ENCODE measurements at regions not wholly inside any gene's neighbourhood (a gene's known extent, or its start where the extent isn't known, plus 50 kb on each side); places are given as distances from the start of the nearest gene placed in this dataset.

DNA sequence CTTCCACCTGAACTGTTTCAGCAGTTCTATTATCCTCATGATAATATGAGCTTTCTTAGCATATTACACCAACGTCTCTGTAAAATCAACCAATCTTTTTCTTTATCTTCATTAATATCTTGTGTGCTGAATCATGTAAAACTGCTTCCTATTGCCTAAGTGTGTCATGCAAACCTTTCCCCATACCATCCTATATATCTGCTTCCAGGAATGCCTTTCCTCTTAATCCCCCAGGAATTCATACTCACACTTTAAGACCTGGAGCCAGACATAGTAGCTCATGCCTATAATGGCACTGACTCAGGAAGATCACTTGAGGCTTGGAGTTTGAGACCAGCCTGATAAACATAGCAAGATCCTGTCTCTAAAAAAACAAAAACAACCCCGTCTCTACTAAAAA is 183.9 kb downstream of the NRIP1 start:
- TF ChIP-seq, protein P1, sequence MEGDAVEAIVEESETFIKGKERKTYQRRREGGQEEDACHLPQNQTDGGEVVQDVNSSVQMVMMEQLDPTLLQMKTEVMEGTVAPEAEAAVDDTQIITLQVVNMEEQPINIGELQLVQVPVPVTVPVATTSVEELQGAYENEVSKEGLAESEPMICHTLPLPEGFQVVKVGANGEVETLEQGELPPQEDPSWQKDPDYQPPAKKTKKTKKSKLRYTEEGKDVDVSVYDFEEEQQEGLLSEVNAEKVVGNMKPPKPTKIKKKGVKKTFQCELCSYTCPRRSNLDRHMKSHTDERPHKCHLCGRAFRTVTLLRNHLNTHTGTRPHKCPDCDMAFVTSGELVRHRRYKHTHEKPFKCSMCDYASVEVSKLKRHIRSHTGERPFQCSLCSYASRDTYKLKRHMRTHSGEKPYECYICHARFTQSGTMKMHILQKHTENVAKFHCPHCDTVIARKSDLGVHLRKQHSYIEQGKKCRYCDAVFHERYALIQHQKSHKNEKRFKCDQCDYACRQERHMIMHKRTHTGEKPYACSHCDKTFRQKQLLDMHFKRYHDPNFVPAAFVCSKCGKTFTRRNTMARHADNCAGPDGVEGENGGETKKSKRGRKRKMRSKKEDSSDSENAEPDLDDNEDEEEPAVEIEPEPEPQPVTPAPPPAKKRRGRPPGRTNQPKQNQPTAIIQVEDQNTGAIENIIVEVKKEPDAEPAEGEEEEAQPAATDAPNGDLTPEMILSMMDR (conservative IDR thresholded peaks at IDR 0.05 in 1 of 2, IDR thresholded peaks at IDR 0.05 in 1 of 2; ENCODE audit: extremely low read depth in 1 of 2, insufficient read depth in 1 of 2, low read depth in 1 of 2, low read length in 2 of 2) = no peak
- TF ChIP-seq EZH2 (IDR thresholded peaks at IDR 0.05; ENCODE audit: borderline replicate concordance, low read length) = no peak

Data from mammary epithelial cell (primary cell).